Karpas-422 (cell line): ENCODE measurements at regions not wholly inside any gene's neighbourhood (a gene's known extent, or its start where the extent isn't known, plus 50 kb on each side); places are given as distances from the start of the nearest gene placed in this dataset.

ENCODE experiments used
- DNase-seq: peaks from one replicate; pipeline ENCODE4 v3.0.0-alpha.2; 2015
- H2AFZ ChIP-seq: fragments of 200-600 bp; sonication (generic); 2 replicates; pipeline ENCODE4 v1.6.1; 2014; ENCODE audit warnings: antibody characterized with exemption, low read length, mixed read lengths
- H3K27ac ChIP-seq: fragments of 200-600 bp; sonication (generic); 2 replicates; pipeline ENCODE4 v1.5.1; 2014; ENCODE audit warnings: mild to moderate bottlenecking, low read length, moderate library complexity
- H3K27me3 ChIP-seq: fragments of 200-600 bp; sonication (generic); 2 replicates; pipeline ENCODE4 v1.6.1; 2014; ENCODE audit warnings: low read length, mixed read lengths
- H3K36me3 ChIP-seq: fragments of 200-600 bp; sonication (generic); 2 replicates; pipeline ENCODE4 v1.6.1; 2014; ENCODE audit warnings: low read length, mixed read lengths; ENCODE audit not compliant: insufficient read depth
- H3K4me1 ChIP-seq: fragments of 200-600 bp; sonication (generic); 2 replicates; pipeline ENCODE4 v1.6.1; 2014; ENCODE audit warnings: mild to moderate bottlenecking, low read length, mixed read lengths
- H3K4me2 ChIP-seq: fragments of 200-600 bp; sonication (generic); 2 replicates; pipeline ENCODE4 v1.6.1; 2014; ENCODE audit warnings: low read length, low read depth, mild to moderate bottlenecking; ENCODE audit not compliant: poor library complexity, severe bottlenecking
- H3K4me3 ChIP-seq: fragments of 200-600 bp; sonication (generic); 2 replicates; pipeline ENCODE4 v1.5.1; 2014; ENCODE audit warnings: mild to moderate bottlenecking, antibody characterized with exemption, low read length, mixed read lengths
- H3K79me2 ChIP-seq: fragments of 200-600 bp; sonication (generic); 2 replicates; pipeline ENCODE4 v1.6.1; 2014; ENCODE audit warnings: mild to moderate bottlenecking, low read length, mixed read lengths
- H3K9ac ChIP-seq: fragments of 200-600 bp; sonication (generic); 2 replicates; pipeline ENCODE4 v1.6.0; 2014; ENCODE audit warnings: low read length
- H3K9me2 ChIP-seq: fragments of 200-600 bp; sonication (generic), shearing (Covaris generic); replicated peaks from 2 replicates; pipeline ENCODE4 v1.6.0; 2014; ENCODE audit warnings: mild to moderate bottlenecking, low read length, moderate library complexity; ENCODE audit not compliant: insufficient read depth
- H3K9me3 ChIP-seq: fragments of 300-700, 200-600 bp; sonication (generic); 2 replicates; pipeline ENCODE4 v1.6.1; 2014; ENCODE audit warnings: low read length, mixed read lengths
- H4K20me1 ChIP-seq: fragments of 200-600 bp; sonication (generic); 2 replicates; pipeline ENCODE4 v1.6.1; 2014; ENCODE audit warnings: mild to moderate bottlenecking, antibody characterized with exemption, low read length, low read depth; ENCODE audit not compliant: insufficient read depth

DNA sequence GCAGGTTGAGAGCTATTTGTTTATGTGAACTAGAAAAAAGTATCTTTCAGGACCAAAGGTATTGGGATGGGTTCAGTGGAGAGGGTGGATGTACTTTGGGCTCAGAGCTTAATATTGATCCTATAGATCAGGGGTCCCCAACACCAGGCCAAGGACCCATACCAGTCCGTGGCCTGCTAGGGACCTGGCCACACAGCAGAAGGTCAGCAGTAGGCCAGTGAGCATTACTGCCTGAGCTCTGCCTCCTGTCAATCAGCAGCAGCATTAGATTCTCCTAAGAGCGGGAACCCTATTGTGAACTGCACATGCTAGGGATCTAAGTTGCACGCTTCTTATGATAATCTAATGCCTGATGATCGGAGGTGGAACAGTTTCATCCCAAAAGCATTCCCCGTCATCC is 115.8 kb upstream of the WDR11 start:
- Histone ChIP-seq H3K4me2 (no peak overlapping the region), H3K9ac (no peak overlapping the region), H4K20me1 (no peaks in the 10 kb centered on the region), H3K36me3 (no peaks in the 10 kb centered on the region), H3K4me1 (no peaks in the 10 kb centered on the region), H3K4me3 (no peak overlapping the region), H3K27ac (no peak overlapping the region), H3K9me3 (no peaks in the 10 kb centered on the region), H3K27me3 (no peaks in the 10 kb centered on the region), H3K79me2 (no peaks in the 10 kb centered on the region), H3K9me2 (no peaks in the 10 kb centered on the region), H2AFZ (no peak overlapping the region)
- peak; percentile 31 for DNase-seq

GRCh38 chr10:120735773-120736371 is 115.3 kb upstream of the WDR11 start:
- no peak overlapping the region for H3K4me3 ChIP-seq
- no peaks in the 10 kb centered on the region for H3K36me3 ChIP-seq
- H3K27ac ChIP-seq, result no peak overlapping the region
- H4K20me1 ChIP-seq, result no peaks in the 10 kb centered on the region
- no peak overlapping the region for H2AFZ ChIP-seq
- H3K79me2 ChIP-seq, result no peaks in the 10 kb centered on the region
- peak; percentile 80 for DNase-seq
- H3K4me2 ChIP-seq, result no peak overlapping the region
- H3K9ac ChIP-seq, result no peak overlapping the region
- H3K4me1 ChIP-seq, result no peaks in the 10 kb centered on the region
- no peaks in the 10 kb centered on the region for H3K9me3 ChIP-seq
- H3K27me3 ChIP-seq, result no peaks in the 10 kb centered on the region
- no peaks in the 10 kb centered on the region for H3K9me2 ChIP-seq

DNA sequence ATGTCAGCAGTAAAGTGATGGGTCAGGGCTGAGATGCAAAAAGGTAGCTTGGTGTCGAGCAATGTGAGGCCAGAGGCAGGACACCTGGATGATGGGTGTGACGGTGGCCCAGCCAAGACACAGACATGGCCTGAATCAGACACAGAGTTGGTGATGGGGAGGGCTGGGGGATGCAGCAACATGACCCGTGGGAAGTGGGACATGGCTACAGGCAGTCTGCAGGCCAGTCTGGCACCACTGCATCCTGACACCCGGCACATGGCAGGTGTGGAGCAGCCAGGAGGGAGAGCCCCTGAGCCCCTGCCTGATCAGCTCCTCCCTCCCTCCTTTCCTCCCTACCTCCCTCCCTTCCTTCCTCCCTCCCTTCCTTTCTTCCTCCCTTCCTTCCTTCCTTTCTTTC is 114.8 kb upstream of the WDR11 start:
- no peaks in the 10 kb centered on the region for H3K4me1 ChIP-seq
- no peaks in the 10 kb centered on the region for H4K20me1 ChIP-seq
- H3K9me3 ChIP-seq, result no peaks in the 10 kb centered on the region
- DNase-seq, result no peak
- H2AFZ ChIP-seq, result no peak overlapping the region
- no peaks in the 10 kb centered on the region for H3K36me3 ChIP-seq
- no peaks in the 10 kb centered on the region for H3K79me2 ChIP-seq
- H3K9ac ChIP-seq, result no peak overlapping the region
- no peak overlapping the region for H3K27ac ChIP-seq
- H3K27me3 ChIP-seq, result no peaks in the 10 kb centered on the region
- no peak overlapping the region for H3K4me3 ChIP-seq
- no peak overlapping the region for H3K4me2 ChIP-seq
- no peaks in the 10 kb centered on the region for H3K9me2 ChIP-seq

- no peaks in the 10 kb centered on the region for H3K27me3 ChIP-seq
- DNase-seq, result no peak
- H3K36me3 ChIP-seq, result no peaks in the 10 kb centered on the region
- H3K9me3 ChIP-seq, result no peaks in the 10 kb centered on the region
- H3K4me3 ChIP-seq, result no peak overlapping the region
- no peaks in the 10 kb centered on the region for H3K9me2 ChIP-seq
- no peak overlapping the region for H2AFZ ChIP-seq
- no peak overlapping the region for H3K27ac ChIP-seq
- H3K4me2 ChIP-seq, result no peak overlapping the region
- H3K79me2 ChIP-seq, result no peaks in the 10 kb centered on the region
- H4K20me1 ChIP-seq, result no peaks in the 10 kb centered on the region
- no peak overlapping the region for H3K9ac ChIP-seq
- H3K4me1 ChIP-seq, result no peaks in the 10 kb centered on the region
Measured at GRCh38 chr10:120738658-120739057, 112.5 kb upstream of the WDR11 start.

- DNase-seq, result no peak
Measured at GRCh38 chr10:120741396-120741795, 109.8 kb upstream of the WDR11 start.

GRCh38 chr10:120742373-120742772 is 108.8 kb upstream of the WDR11 start:
- H3K9me3 ChIP-seq, result no peaks in the 10 kb centered on the region
- no peaks in the 10 kb centered on the region for H3K36me3 ChIP-seq
- no peak for DNase-seq
- H3K9me2 ChIP-seq, result no peaks in the 10 kb centered on the region
- H3K4me3 ChIP-seq, result no peak overlapping the region
- H4K20me1 ChIP-seq, result no peaks in the 10 kb centered on the region
- no peak overlapping the region for H3K4me2 ChIP-seq
- no peak overlapping the region for H3K27ac ChIP-seq
- no peaks in the 10 kb centered on the region for H3K4me1 ChIP-seq
- H3K27me3 ChIP-seq, result no peaks in the 10 kb centered on the region
- H2AFZ ChIP-seq, result no peak overlapping the region
- H3K9ac ChIP-seq, result no peak overlapping the region
- no peaks in the 10 kb centered on the region for H3K79me2 ChIP-seq

More at GRCh38 chr10:120741396-120741795, 109.8 kb upstream of the WDR11 start:
- Histone ChIP-seq H3K4me3 (no peak overlapping the region), H3K9me2 (no peaks in the 10 kb centered on the region), H3K27me3 (no peaks in the 10 kb centered on the region), H3K36me3 (no peaks in the 10 kb centered on the region), H3K4me2 (no peak overlapping the region), H3K4me1 (no peaks in the 10 kb centered on the region), H3K9ac (no peak overlapping the region), H3K27ac (no peak overlapping the region), H3K9me3 (no peaks in the 10 kb centered on the region), H3K79me2 (no peaks in the 10 kb centered on the region), H4K20me1 (no peaks in the 10 kb centered on the region), H2AFZ (no peak overlapping the region)

GRCh38 chr10:120744040-120744439 is 107.1 kb upstream of the WDR11 start:
- no peak for DNase-seq
- H3K4me3 ChIP-seq, result no peak overlapping the region
- H3K9me3 ChIP-seq, result no peaks in the 10 kb centered on the region
- no peaks in the 10 kb centered on the region for H3K27me3 ChIP-seq
- no peaks in the 10 kb centered on the region for H3K4me1 ChIP-seq
- H3K4me2 ChIP-seq, result no peak overlapping the region
- H3K36me3 ChIP-seq, result no peaks in the 10 kb centered on the region
- H3K9me2 ChIP-seq, result no peaks in the 10 kb centered on the region
- no peak overlapping the region for H3K27ac ChIP-seq
- H2AFZ ChIP-seq, result no peak overlapping the region
- H4K20me1 ChIP-seq, result no peaks in the 10 kb centered on the region
- no peaks in the 10 kb centered on the region for H3K79me2 ChIP-seq
- no peak overlapping the region for H3K9ac ChIP-seq

GRCh38 chr10:120746001-120746777 is 105.0 kb upstream of the WDR11 start:
- Histone ChIP-seq H4K20me1 (no peaks in the 10 kb centered on the region), H3K27ac (no peak overlapping the region), H3K9ac (no peak overlapping the region), H3K4me1 (peaks cover 8% of the 10 kb centered on the region), H3K9me2 (no peaks in the 10 kb centered on the region), H3K79me2 (no peaks in the 10 kb centered on the region), H3K4me2 (no peak overlapping the region), H2AFZ (no peak overlapping the region), H3K9me3 (no peaks in the 10 kb centered on the region), H3K4me3 (no peak overlapping the region), H3K27me3 (no peaks in the 10 kb centered on the region), H3K36me3 (no peaks in the 10 kb centered on the region)
- no peak for DNase-seq
